Stimulated activated CD8-positive, alpha-beta memory T cell treated with anti-CD3 and anti-CD28 coated beads, Interleukin-15, amount 100 ng/mL, for 4 hours (primary cell): ENCODE measurements at regions not wholly inside any gene's neighbourhood (a gene's known extent, or its start where the extent isn't known, plus 50 kb on each side); places are given as distances from the start of the nearest gene placed in this dataset.
"Not testable (repeated sequence)": the region's sequence is repeated elsewhere in the genome, so short reads cannot be mapped to it uniquely, and the experiment has no call there.

Experiments
- DNase-seq, 2 donors: peaks; one replicate each; pipeline ENCODE4 v3.0.0-alpha.2; 2020; ENCODE audit warnings: low read depth in 2 of 2

DNA sequence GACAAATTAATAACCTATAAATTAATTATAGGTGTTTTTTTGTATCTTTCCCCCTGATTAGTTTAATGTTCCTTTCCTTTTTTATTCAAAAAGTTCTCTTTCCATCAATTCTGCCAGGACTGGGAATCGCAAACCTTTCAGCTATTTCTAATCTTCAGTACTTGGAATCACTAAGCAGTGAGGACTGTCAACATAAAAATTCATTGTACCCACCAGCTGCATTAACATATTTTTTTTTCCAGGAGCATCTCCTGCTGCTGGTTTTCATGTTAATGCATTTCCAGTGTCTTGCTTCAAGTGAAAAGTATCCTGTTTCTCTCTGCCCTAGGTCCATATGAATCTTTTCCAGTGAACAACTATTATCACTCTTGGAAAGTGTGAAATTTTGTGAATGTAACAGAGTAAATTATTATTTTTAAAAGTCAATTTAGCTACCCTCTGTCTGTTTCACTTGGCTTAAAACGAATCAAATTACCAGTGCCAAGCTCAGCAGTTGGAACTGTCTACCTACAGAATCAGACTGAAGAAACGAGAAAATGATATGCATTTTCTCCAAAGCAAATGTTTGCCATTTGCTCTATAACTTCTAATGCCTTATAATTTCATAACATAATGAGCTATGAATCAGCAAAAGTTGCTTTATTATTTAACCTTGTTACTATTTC is 804.4 kb downstream of the EPHA4 start:
- DNase-seq = no peak

DNA sequence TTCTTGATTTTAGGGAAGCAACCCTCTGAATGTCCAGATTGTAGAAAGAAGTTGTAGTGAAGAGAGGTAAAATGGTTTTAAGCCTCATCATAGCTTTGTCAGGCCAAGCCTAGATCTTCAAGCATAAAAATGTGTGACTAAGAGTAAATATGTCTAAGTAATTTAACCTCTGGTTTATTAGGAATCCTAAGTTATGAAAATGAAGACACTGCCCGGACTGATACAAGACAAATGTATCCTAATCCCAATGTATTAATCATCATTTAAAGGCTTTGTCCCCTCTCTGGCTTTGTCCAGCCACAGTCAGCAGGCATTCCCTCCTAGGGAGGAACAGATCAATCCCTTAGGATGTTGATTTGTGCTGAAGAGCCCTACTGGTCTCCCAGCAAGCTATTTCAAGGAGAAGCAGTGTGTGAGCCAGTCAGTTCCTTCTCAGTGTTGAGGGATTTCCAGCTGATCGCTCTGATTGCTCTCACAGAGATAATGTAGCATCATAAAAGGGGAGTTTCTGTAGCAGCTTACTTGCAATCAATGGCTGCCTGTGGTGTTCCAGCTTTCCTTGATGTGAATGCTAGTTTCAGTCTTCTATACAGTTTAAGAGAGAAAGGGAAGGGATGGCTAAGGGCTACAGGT is 796.1 kb downstream of the EPHA4 start:
- no peak for DNase-seq

DNA sequence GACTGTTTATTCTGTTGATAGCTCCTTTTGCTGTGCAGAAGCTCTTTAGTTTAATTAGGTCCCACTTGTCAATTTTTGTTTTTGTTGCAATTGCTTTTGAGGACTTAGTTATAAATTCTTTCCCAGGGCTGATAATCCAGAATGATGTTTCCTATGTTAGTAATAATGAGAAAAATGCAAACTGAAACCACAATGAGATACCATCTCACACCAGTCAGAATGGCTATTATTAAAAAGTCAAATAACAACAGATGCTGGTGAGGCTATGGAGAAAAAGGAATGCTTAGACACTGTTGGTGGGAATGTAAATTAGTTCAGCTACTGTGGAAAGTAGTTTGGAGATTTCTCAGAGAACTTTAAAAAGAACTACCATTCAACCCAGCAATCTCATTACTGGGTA is 793.0 kb downstream of the EPHA4 start:
- not testable (repeated sequence) for DNase-seq

DNA sequence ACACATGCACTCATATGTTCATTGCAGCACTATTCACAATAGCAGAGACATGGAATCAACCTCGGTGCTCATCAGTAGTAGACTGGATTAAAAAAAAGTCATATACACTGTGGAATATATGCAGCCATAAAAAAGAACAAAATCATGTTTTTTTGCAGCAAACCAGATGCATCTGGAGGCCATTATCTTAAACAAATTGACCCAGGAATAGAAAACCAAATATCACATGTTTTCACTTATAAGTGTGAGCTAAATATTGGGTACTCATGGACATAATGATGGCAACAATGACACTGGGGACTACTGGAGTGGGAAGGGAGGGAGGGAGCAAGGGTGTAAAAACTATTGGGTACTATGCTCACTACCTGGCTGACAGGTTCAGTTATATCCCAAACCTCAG is 792.6 kb downstream of the EPHA4 start:
- no peak for DNase-seq

DNA sequence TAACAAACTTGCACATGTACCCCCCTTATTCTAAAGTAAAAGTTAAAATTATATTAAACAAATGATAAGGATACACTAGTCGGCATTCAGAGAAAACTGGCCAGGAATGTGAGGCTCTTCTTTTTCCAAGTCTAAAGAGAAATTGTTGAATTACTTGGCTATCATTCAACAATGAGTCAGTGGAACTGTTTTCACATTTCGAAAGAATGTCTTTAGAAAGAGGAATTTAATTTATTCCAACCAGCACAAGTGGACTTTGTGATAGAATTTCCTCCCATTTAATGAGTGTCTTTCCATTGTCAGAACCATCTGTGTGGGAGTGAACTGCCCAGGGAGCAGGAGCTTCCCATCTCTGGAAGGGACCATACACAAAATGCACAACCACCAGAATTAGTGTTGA is 792.2 kb downstream of the EPHA4 start:
- DNase-seq = no peak

DNA sequence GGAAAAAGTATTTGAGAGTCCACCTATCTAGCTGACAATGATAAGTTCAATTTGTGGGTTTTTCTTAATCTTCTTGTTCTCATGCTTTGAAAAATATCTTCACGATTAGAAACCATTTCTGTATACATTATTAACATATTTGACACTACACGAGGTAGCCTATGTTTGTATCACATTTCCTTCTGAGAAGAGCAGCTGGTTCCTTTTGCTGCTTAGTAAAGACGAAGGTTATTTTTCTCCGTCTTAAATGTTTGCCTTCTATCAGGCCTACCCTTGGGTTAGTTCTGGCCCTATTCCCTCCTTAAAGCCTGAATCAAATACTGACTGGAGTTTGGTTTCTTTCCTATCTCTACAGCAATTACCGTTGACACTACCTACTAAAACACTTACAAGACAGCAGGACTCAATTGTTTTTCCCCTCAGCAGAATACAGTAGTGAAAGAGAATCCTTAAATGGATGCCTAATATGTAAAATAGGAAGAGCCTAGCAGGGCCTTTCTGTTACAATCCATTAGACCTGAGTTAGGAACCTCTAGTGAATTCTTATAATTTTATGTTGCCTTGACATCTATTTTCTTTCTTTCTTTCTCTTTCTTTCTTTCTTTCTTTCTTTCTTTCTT is 790.4 kb downstream of the EPHA4 start:
- no peak for DNase-seq

DNA sequence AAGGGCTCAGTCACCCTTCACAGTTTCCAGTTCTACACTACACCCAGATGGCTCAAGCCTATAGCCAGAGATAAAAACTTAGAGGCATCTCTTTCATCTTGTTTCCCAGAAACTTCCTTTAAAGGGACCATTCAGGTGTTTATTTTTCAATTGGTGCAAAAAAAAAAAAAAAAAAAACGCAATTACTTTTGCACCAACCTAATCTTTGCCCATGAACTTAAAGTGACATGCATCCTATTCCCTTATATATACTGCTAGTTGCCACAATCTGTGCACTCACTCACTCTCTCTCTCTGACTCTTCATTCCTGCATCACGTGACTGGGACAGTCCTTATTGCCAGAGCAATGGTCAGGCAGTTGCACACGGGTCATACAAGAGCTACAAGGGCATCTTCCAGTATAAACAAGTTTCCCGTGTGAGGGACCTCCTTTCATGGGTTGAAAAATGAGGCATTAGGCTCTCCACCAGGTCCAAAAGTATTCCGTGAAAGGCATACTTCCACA is 789.4 kb downstream of the EPHA4 start:
- DNase-seq = no peak

DNA sequence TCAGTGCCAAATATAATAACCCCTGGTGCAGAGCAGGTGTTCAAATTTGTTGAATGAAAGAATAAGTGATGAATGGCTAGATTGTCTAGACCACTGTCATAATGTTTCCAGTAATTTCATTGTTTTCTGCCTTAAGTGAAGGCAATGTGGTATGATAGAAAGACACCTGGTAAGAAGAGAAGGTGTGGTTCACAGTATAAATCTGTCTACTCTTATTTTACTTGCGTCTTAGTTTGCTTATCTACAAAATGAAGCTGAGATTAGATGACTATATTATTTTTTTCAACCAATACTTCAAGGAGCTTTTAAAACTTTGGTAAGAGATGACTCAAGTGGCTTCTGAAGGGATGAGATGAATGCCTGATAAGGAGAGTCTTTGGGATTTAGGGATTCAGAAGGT is 788.4 kb downstream of the EPHA4 start:
- no peak for DNase-seq

DNA sequence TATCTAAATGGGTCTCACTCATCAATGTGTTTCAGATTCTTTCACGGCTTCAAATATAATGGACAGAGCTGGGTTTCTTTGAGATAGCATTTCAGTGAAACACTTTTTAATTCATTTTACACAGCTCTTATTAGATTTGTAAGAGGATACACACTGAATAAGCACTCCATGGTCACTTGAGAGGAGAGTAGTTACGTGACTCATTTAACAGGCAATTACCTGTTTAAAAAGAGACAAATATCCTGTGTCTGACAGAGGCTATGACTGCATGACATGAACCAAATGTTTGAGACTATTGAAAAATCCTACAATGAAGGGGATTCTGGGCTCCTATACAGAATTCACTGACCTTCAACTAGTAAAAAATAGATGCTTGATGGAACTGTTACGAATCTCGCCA is 786.9 kb downstream of the EPHA4 start:
- DNase-seq = no peak

DNA sequence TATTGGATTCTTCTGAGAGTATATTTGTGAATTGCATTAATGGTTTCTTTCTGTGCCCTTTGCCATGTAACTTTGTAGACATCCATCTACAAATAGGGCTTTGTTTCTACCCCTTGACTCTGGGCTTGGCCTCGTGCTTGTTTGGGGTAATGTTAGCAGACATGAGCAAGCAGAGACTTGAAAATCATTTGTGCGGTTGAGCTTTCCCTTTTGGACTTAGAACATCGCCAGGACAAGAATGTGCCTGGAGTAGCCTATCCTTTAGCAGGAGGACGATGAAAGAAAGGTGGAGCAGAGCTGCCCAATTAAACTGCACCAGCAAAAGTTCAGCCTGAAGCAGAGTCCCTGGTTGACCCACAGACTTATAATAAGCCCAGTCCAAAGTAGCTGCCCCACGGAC is 785.9 kb downstream of the EPHA4 start:
- DNase-seq = no peak

DNA sequence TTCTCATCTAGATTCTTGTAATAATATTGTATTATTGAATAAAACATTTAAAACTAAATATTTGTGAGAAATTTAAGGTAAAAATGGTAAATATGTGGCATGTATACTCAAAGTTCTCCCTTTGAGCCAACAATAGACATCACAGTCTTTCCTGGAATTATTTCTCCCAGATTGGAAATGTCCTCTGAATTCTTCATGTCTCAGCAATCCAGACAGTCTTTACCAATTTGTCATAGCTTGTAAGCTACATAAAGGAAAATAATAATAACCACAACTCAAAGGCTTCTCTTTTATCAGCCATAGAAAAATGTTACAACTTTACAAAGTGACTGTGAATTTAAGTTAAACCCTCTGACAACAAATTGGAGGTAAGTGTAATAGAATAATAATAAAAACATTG is 784.9 kb downstream of the EPHA4 start:
- DNase-seq = no peak

DNA sequence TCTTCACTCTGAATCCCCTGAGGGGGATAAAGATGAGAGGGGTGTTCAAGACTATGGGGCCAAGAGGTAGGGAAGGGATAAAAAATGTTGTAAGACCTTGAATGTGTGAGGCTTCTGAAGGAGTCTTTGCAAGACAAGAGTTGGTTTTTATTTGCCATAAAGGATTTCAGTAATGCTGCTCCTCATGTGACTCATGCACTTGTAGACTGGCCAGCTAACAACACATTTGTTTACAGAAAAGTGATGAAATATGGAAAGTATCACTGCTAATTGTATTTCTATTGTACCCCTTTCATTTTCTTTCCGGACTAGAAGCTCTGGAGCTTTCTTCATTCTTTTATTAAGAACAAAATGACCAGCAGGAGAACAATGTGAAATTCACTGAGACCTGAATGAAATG is 782.1 kb downstream of the EPHA4 start:
- no peak for DNase-seq

DNA sequence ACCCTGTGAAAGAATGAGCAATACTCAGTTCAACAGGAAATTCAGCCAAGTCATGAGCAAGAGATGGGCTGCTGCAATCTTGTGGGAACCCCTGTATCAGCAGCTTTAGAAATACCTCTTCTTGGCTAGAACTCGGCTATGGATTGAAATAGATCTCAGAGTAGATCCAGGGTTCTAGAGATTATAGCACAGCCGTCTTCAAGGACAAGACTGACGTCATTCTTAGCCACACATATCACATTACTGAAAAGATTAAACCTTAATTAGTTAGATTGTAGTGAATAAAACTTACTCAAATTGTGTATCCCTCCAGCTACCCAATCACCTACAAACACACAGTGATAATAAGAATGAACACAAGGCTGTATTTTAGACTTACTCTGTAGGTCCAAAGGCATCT is 776.4 kb downstream of the EPHA4 start:
- no peak for DNase-seq

DNA sequence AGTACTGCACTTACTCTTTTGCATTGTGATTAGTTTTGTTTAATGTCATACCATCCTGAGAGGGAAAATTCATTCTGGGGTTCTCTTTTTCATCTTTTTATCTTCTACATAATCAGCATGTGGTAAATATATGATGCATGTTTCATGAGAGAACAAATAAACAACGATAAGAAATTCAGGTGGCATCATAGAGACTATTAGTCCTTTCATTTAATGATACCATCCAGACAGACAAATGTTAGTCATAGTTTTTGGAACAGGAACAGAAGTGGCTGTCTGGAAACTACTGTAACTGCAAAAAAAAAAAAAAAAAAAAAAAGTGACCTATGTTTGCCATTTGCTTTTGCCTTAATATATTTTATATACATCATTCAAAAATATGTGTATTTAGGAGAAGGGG is 761.0 kb downstream of the EPHA4 start:
- DNase-seq = no peak

DNA sequence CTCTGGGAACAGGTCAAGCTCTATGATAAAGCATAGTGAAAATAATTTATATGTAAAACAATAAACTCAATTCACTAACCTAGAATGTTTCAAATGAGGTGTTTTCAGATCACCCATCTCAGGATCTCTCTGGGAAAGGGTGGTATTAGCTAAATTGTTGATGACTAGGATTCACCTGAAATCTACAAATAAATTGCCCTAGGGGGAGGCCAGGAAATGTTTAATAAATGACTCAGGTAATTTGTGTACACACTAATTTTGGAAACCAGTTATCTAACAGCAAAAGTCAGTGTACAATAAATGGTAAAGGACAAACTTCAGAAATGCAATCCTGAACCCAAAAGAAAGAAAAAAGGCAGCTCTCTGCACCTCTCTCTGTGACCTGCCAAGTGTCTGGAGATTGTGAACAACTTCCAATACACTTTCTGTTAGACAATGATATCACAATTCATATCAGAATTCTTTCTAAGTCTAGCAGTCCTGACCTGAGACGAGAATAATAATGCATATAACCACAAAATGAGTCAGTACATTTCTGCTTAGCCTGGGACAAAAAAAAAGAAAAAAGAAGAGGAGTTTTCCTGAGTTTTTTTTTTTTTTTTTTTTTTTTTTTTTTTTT is 760.0 kb downstream of the EPHA4 start:
- no peak for DNase-seq

DNA sequence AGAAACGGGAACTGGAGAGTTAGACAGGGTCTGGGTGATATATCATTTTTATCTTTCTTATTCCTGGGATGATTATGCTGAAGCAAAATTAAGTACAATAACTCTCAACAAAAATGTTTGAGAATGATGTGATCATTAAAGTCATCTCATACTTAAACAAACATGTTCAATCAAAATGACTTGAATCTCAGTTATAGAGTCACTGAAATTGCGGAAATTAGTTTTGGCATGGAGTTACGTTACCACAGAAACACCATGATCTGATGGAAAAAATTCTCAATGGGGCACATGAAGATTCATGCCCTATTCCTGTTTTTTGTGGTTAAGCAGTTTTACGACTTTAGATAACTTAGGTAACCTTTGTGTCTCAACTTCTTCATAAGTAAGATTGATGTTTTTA is 757.7 kb downstream of the EPHA4 start:
- no peak for DNase-seq

DNA sequence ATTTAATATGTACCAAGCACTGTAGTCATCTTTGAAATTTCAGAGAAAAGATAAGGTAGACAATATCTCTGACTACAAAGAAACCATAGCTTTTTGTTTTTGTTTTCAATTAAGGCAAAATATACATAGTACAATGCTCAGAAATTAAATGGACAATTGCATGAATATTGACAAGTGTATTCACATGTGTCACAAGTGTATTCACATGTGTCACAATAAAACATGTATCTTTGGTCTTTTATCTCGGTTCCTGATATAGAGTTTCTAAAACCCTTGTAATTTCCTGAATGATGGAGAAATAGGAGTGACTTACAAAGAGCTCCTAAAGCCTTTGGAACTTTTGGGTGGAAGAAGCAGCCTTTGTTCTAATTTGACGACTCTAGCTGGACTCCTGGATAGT is 756.4 kb downstream of the EPHA4 start:
- DNase-seq = no peak

DNA sequence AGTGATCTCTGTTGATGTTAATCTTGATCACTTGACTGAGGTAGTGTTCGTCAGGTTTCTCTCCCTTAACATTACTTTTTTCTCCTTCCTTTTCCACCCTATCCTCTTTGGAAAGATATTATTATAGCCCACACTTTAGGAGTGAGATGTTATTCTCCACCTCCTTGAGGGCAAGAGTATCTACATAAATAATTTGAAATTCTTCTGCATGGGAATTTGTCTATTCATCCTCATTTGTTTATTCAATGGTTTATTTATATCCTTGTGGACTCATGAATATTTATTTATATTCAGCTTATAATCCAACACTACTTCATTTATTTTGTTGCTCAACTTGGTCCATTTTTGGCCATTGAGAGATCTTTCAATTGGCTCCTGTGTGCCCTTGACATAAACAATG is 750.4 kb downstream of the EPHA4 start:
- DNase-seq = no peak

DNA sequence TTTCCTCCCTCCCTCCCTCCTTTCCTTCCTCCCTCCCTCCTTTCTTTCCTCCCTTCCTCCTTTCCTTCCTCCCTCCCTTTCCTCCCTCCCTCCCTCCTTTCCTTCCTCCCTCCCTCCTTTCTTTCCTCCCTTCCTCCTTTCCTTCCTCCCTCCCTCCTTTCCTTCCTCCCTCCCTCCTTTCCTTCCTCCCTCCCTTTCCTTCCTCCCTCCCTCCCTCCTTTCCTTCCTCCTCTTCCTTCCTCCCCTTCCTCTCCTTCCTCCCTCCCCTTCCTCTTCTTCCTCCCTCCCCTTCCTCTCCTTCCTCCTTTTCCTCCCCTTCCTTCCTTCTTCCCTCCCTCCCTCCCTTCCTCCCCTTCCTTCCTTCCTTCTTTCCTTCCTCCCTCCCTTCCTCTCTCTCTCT is 748.5 kb downstream of the EPHA4 start:
- DNase-seq = not testable (repeated sequence)

DNA sequence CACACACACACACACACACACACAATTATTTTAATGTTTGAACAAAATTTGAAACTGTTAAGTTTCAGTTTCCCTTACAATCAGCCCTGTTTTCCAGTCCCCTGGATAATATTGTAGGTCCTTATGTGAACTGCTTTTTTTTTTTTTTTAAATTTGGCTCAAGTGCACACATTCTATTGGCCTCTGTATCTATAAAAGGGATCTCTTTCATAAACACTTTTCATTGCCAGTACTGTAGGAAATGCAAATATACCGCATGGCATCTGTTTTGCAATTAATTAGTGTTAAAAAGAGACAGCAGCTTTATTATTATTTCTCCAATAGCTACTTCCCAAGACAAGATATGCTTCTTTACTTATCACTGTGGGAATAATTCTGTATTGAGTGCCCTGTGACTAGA is 738.7 kb downstream of the EPHA4 start:
- no peak for DNase-seq

DNA sequence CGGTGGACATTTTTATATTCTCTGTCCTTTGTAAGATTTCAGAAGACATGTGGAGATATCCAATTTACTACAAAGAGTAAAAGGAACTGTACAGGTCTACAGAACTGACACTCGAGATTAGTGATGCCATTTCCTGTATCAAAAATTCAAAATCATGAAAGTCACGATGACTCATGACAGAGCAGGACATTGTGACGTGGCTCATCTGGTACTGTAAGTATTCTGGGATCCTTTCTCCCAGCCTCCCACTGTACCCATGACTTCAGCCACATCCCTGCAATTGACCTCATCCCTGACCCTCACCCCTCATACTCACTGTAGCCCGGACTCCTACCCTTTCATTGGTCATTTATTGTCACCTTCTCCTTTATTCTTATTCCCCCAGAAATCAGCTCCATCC is 736.5 kb downstream of the EPHA4 start:
- no peak for DNase-seq

DNA sequence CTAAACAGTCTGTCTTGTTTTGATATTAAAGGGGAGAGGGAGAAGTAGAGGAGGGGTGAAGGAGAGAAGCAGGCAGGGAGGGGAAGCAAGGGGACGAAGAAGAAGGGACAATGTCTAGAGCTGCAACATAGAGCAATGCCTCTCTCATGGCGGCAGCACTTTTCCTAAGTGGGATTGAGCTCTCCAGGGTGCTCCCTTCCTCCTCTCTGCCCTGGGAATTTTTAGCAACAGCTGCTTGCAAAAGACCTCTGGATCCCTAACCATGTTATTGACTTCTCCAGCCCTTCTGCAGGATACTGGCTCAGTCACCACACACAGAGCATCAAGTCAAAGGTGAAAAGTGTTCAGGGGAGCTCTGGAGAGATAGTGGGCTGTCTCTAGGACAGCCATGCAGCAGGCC is 734.9 kb downstream of the EPHA4 start:
- no peak for DNase-seq
